ENCODE measurements at regions not wholly inside any gene's neighbourhood (a gene's known extent, or its start where the extent isn't known, plus 50 kb on each side); places are given as distances from the start of the nearest gene placed in this dataset.

- TF ChIP-seq CHD7 (IDR thresholded peaks at IDR 0.05; ENCODE audit: insufficient replicate concordance, low read length) (no peak), SAP30 (IDR thresholded peaks at IDR 0.05; ENCODE audit: insufficient read depth, insufficient replicate concordance, low read length) (no peak), BACH1 (IDR thresholded peaks at IDR 0.05; ENCODE audit: low read length) (no peak), SIRT6 (IDR thresholded peaks at IDR 0.05; ENCODE audit: low read length) (no peak), SRF (IDR thresholded peaks at IDR 0.05; ENCODE audit: low read depth, low read length) (no peak), TBP (IDR thresholded peaks at IDR 0.05; ENCODE audit: low read depth, low read length) (no peak)
Measured at GRCh38 chr4:56148428-56148827, 199.7 kb downstream of the CEP135 start (continued).
